Right lobe of liver (tissue), 4 donors: ENCODE measurements at regions not wholly inside any gene's neighbourhood (a gene's known extent, or its start where the extent isn't known, plus 50 kb on each side); places are given as distances from the start of the nearest gene placed in this dataset.

ENCODE experiments used
- POLR2A ChIP-seq: fragments of 450-650 bp; IDR thresholded peaks from one replicate; pipeline ENCODE4 v1.6.1; 2017; ENCODE audit warnings: antibody characterized with exemption, mild to moderate bottlenecking
- TF ChIP-seq, protein P1 (sequence below), 4 donors: fragments of 200-600 bp in 3 of 4; fragments of 450-650 bp in 1 of 4; IDR thresholded peaks; one replicate each; pipeline versions ENCODE4 v1.5.1 to v1.8.0; 2016 to 2022; ENCODE audit warnings: antibody characterized with exemption in 4 of 4, mild to moderate bottlenecking in 2 of 4
- donor health status: DM: no; HTN: no; CAD: no.
- donor health status: DM: no; HTN: no; CAD: no.
- donor health status: DM: no; HTN: yes; CAD: no.

DNA sequence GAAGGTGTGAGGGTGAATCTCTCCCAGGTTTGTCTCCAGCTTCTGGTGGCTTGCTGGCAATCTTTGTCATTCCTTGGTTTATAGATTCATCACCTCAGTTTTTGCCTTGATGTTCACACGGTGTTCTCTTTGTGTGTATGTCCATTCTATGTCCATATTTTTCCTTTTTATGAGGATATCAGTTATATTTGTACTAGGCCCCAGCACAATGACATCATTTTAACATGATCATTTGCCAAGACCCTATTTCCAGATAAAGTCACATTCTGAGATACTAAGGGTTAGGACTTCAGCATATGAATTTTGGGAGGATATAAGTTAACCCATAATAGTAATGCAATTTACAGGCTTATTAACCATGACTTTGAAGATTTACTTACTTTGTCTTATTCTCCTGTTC lies 649.0 kb downstream of the CPS1 start:
- TF ChIP-seq, protein P1, sequence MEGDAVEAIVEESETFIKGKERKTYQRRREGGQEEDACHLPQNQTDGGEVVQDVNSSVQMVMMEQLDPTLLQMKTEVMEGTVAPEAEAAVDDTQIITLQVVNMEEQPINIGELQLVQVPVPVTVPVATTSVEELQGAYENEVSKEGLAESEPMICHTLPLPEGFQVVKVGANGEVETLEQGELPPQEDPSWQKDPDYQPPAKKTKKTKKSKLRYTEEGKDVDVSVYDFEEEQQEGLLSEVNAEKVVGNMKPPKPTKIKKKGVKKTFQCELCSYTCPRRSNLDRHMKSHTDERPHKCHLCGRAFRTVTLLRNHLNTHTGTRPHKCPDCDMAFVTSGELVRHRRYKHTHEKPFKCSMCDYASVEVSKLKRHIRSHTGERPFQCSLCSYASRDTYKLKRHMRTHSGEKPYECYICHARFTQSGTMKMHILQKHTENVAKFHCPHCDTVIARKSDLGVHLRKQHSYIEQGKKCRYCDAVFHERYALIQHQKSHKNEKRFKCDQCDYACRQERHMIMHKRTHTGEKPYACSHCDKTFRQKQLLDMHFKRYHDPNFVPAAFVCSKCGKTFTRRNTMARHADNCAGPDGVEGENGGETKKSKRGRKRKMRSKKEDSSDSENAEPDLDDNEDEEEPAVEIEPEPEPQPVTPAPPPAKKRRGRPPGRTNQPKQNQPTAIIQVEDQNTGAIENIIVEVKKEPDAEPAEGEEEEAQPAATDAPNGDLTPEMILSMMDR (IDR thresholded peaks at IDR 0.05), result no peak
- TF ChIP-seq POLR2A, result no peak
